Stimulated activated CD4-positive, alpha-beta T cell treated with anti-CD3 and anti-CD28 coated beads, Interleukin-4, amount 100 ng/mL, for 4 hours (primary cell): ENCODE measurements at regions not wholly inside any gene's neighbourhood (a gene's known extent, or its start where the extent isn't known, plus 50 kb on each side); places are given as distances from the start of the nearest gene placed in this dataset.
"Not testable (repeated sequence)": the region's sequence is repeated elsewhere in the genome, so short reads cannot be mapped to it uniquely, and the experiment has no call there.

Experiments used
- DNase-seq, 2 experiments: peaks; one replicate each; pipeline ENCODE4 v3.0.0-alpha.2; 2020

- no peak for DNase-seq
Observed at GRCh38 chr7:67486401-67486800, 489.8 kb downstream of the TYW1 start.

- no peak for DNase-seq
Observed at GRCh38 chr7:67487316-67487715, 490.7 kb downstream of the TYW1 start.

GRCh38 chr7:67489881-67490280 lies 493.2 kb downstream of the TYW1 start:
- no peak for DNase-seq

GRCh38 chr7:67493366-67493765 lies 496.7 kb downstream of the TYW1 start:
- DNase-seq, result no peak

- no peak for DNase-seq
Observed at GRCh38 chr7:67496589-67496988, 500.0 kb downstream of the TYW1 start.

GRCh38 chr7:67497914-67498313 lies 501.3 kb downstream of the TYW1 start:
- DNase-seq, result not testable (repeated sequence)

GRCh38 chr7:67502929-67503328 lies 506.3 kb downstream of the TYW1 start:
- DNase-seq, result no peak

- DNase-seq, result no peak
Observed at GRCh38 chr7:67505449-67505848, 508.8 kb downstream of the TYW1 start.

- no peak for DNase-seq
Observed at GRCh38 chr7:67512481-67512880, 515.8 kb downstream of the TYW1 start.

GRCh38 chr7:67518580-67518979 lies 521.9 kb downstream of the TYW1 start:
- no peak for DNase-seq

GRCh38 chr7:67519171-67519570 lies 522.5 kb downstream of the TYW1 start:
- DNase-seq, result no peak

- DNase-seq, result no peak
Observed at GRCh38 chr7:67522504-67522903, 525.9 kb downstream of the TYW1 start.

GRCh38 chr7:67523713-67524112 lies 527.1 kb downstream of the TYW1 start:
- no peak for DNase-seq

- no peak for DNase-seq
Observed at GRCh38 chr7:67525588-67525987, 529.0 kb downstream of the TYW1 start.

GRCh38 chr7:67535241-67535989 lies 538.8 kb downstream of the TYW1 start:
- DNase-seq, result no peak

- DNase-seq, result no peak
Observed at GRCh38 chr7:67542916-67543315, 546.3 kb downstream of the TYW1 start.

- no peak for DNase-seq
Observed at GRCh38 chr7:67547183-67547907, 550.7 kb downstream of the TYW1 start.

- no peak for DNase-seq
Observed at GRCh38 chr7:67549126-67549525, 552.5 kb downstream of the TYW1 start.

GRCh38 chr7:67550801-67551436 lies 554.3 kb downstream of the TYW1 start:
- no peak for DNase-seq

- no peak for DNase-seq
Observed at GRCh38 chr7:67552738-67553137, 556.1 kb downstream of the TYW1 start.

GRCh38 chr7:67553378-67553777 lies 556.7 kb downstream of the TYW1 start:
- DNase-seq, result no peak

- DNase-seq, result no peak
Observed at GRCh38 chr7:67554986-67555385, 558.4 kb downstream of the TYW1 start.

GRCh38 chr7:67564959-67565358 lies 568.3 kb downstream of the TYW1 start:
- DNase-seq, result no peak

- DNase-seq, result no peak
Observed at GRCh38 chr7:67566101-67566500, 569.5 kb downstream of the TYW1 start.
